Smooth muscle cell (in vitro differentiated cells): ENCODE measurements at regions not wholly inside any gene's neighbourhood (a gene's known extent, or its start where the extent isn't known, plus 50 kb on each side); places are given as distances from the start of the nearest gene placed in this dataset.

Experiments
- DNase-seq: peaks from one replicate; lab custom pipeline; 2025; ENCODE audit not compliant: unreplicated experiment; lab: John Stamatoyannopoulos, UW
- H2AFZ ChIP-seq: fragments of 200-600 bp; sonication (generic); 2 replicates; pipeline ENCODE4 v1.6.0; 2016; ENCODE audit warnings: antibody characterized with exemption, low read depth, mild to moderate bottlenecking
- H3F3A ChIP-seq: fragments of 200-600 bp; sonication (generic); 2 replicates; pipeline ENCODE4 v1.6.0; 2017; ENCODE audit warnings: antibody characterized with exemption, low read depth
- H3K27ac ChIP-seq: fragments of 200-600 bp; sonication (generic); 2 replicates; pipeline ENCODE4 v1.5.1; 2016; ENCODE audit warnings: low read depth, mild to moderate bottlenecking
- H3K27me3 ChIP-seq: fragments of 200-600 bp; sonication (generic); 2 replicates; pipeline ENCODE4 v1.6.1; 2016; ENCODE audit warnings: low read depth, mild to moderate bottlenecking
- H3K36me3 ChIP-seq: fragments of 200-600 bp; sonication (generic); 2 replicates; pipeline ENCODE4 v1.5.1; 2016; ENCODE audit warnings: low read depth
- H3K4me1 ChIP-seq: fragments of 200-600 bp; sonication (generic); 2 replicates; pipeline ENCODE4 v1.5.1; 2016; ENCODE audit warnings: low read depth
- H3K4me2 ChIP-seq: fragments of 200-600 bp; sonication (generic); 2 replicates; pipeline ENCODE4 v1.6.0; 2016; ENCODE audit warnings: mild to moderate bottlenecking
- H3K4me3 ChIP-seq: fragments of 200-600 bp; sonication (generic); 2 replicates; pipeline ENCODE4 v1.5.1; 2016; ENCODE audit warnings: mild to moderate bottlenecking
- H3K79me2 ChIP-seq: fragments of 200-600 bp; sonication (generic); 2 replicates; pipeline ENCODE4 v1.6.0; 2016; ENCODE audit warnings: low read depth, mild to moderate bottlenecking
- H3K9ac ChIP-seq: fragments of 200-600 bp; sonication (generic); 2 replicates; pipeline ENCODE4 v1.6.0; 2016; ENCODE audit warnings: low read depth
- H3K9me3 ChIP-seq: fragments of 200-600 bp; sonication (generic); replicated peaks from 2 replicates; pipeline ENCODE4 v1.5.1; 2016; ENCODE audit warnings: low read depth
- H4K20me1 ChIP-seq: fragments of 200-600 bp; sonication (generic); 2 replicates; pipeline ENCODE4 v1.6.0; 2016; ENCODE audit warnings: low read depth
- WGBS: methylation state at CpG from one replicate; pipeline ENCODE4 v1.1.7; 2016; ENCODE audit warnings: low lambda C conversion rate; 5-methylcytosine and 5-hydroxymethylcytosine counted together
- TF ChIP-seq, protein P1 (sequence below): fragments of 200-600 bp; sonication (generic); IDR thresholded peaks from 2 replicates; pipeline ENCODE4 v1.5.1; 2017; ENCODE audit warnings: borderline replicate concordance, mild to moderate bottlenecking, antibody characterized with exemption; ENCODE audit not compliant: insufficient read depth, poor library complexity, severe bottlenecking

DNA sequence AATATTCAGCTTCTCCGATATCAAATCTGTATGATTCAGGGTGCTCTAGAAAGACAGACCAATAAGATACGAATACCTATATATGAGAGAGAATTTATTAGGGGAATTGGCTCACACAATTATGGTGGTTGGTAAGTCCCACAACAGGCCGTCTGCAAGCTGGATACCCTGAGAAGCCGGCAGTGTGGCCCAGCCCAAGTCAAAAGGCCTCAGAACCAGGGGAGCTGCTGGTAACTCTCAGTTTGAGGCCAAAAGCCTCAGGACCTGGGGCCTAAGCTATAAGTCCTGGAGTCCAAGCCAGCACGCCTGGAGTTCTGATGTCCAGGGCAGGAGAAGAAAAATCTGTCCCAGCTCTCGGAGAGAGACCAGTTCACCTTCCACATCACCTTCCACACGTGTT, 318.7 kb downstream of the BRD1 start:
- Histone ChIP-seq H3K36me3 (no peaks in the 10 kb centered on the region), H2AFZ (no peak overlapping the region), H3K79me2 (no peaks in the 10 kb centered on the region), H3K9me3 (no peaks in the 10 kb centered on the region), H3K4me3 (no peak overlapping the region), H3K9ac (no peak overlapping the region), H3F3A (no peaks in the 10 kb centered on the region), H3K27ac (no peak overlapping the region), H4K20me1 (no peaks in the 10 kb centered on the region), H3K27me3 (no peaks in the 10 kb centered on the region), H3K4me2 (no peak overlapping the region), H3K4me1 (no peaks in the 10 kb centered on the region)
- DNase-seq: no peak
- 95% methylated on average over 7 of the region's 7 CpGs for WGBS
- TF ChIP-seq, protein P1, sequence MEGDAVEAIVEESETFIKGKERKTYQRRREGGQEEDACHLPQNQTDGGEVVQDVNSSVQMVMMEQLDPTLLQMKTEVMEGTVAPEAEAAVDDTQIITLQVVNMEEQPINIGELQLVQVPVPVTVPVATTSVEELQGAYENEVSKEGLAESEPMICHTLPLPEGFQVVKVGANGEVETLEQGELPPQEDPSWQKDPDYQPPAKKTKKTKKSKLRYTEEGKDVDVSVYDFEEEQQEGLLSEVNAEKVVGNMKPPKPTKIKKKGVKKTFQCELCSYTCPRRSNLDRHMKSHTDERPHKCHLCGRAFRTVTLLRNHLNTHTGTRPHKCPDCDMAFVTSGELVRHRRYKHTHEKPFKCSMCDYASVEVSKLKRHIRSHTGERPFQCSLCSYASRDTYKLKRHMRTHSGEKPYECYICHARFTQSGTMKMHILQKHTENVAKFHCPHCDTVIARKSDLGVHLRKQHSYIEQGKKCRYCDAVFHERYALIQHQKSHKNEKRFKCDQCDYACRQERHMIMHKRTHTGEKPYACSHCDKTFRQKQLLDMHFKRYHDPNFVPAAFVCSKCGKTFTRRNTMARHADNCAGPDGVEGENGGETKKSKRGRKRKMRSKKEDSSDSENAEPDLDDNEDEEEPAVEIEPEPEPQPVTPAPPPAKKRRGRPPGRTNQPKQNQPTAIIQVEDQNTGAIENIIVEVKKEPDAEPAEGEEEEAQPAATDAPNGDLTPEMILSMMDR: no peak

DNA sequence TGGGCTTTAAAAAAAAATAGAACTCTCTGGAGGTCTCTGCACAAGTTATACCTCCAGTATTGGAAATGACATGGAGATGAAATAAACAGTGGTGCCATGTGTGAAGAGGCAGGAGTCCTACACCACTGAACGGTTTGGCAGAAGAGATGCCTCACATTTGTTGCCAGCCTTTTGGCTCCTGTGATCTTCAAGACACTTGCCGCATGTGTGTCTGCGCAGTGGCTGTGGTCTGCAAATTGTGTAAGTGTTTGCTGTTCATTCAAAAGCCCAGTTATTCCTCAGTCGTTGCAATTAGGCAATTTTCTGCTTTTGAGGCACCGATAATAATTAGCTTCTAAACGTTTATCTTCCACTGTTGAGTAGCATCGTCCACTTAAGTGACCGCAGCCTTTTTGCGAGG, 319.1 kb downstream of the BRD1 start:
- no peak overlapping the region for H3K9ac ChIP-seq
- WGBS: 86% methylated on average over 9 of the region's 9 CpGs
- H3K79me2 ChIP-seq: no peaks in the 10 kb centered on the region
- TF ChIP-seq, protein P1: no peak
- no peaks in the 10 kb centered on the region for H3K4me1 ChIP-seq
- no peak overlapping the region for H3K4me3 ChIP-seq
- H3F3A ChIP-seq: no peaks in the 10 kb centered on the region
- H2AFZ ChIP-seq: no peak overlapping the region
- no peak overlapping the region for H3K4me2 ChIP-seq
- H3K36me3 ChIP-seq: no peaks in the 10 kb centered on the region
- no peaks in the 10 kb centered on the region for H3K9me3 ChIP-seq
- H4K20me1 ChIP-seq: no peaks in the 10 kb centered on the region
- DNase-seq: no peak
- H3K27ac ChIP-seq: no peak overlapping the region
- H3K27me3 ChIP-seq: no peaks in the 10 kb centered on the region

DNA sequence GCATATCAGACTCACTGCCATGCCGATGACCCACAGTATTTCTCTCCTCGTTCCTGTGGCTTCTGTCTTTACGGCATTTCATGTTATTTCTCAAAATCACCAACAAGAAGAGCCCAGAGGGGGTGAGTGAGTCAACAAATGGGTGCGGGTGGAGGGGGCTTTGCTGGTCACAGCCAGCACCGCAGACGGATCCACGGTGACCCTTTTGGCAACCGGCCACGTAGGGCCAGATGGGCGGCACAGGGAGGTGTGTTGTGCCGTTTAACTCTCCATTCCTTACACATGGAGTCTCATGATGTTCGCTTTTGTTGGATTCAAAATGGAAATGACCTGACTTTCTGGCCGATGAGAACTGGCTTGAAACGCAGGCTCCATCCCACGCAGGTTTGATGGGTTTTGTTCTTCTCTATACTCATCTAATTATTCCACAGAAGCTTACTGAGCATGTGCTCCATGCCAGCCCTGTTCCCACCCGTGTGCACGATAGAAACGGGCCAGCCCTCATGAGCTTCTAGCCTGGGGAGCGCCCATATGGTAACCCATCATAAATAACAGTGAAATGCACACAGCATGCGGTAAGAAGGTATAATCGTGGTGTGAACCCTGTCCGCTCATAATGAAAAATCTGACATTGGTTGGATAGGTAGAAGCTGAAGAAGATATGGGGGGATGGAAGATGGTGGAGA, 319.9 kb downstream of the BRD1 start:
- no peaks in the 10 kb centered on the region for H3K79me2 ChIP-seq
- no peaks in the 10 kb centered on the region for H3K36me3 ChIP-seq
- H3K9me3 ChIP-seq: no peaks in the 10 kb centered on the region
- H3K27me3 ChIP-seq: no peaks in the 10 kb centered on the region
- H3K4me3 ChIP-seq: no peak overlapping the region
- no peak overlapping the region for H3K4me2 ChIP-seq
- H3K27ac ChIP-seq: no peak overlapping the region
- WGBS: 90% methylated on average over 22 of the region's 22 CpGs
- H2AFZ ChIP-seq: no peak overlapping the region
- TF ChIP-seq, protein P1: no peak
- DNase-seq: no peak
- no peaks in the 10 kb centered on the region for H4K20me1 ChIP-seq
- H3F3A ChIP-seq: no peaks in the 10 kb centered on the region
- H3K9ac ChIP-seq: no peak overlapping the region
- no peaks in the 10 kb centered on the region for H3K4me1 ChIP-seq

DNA sequence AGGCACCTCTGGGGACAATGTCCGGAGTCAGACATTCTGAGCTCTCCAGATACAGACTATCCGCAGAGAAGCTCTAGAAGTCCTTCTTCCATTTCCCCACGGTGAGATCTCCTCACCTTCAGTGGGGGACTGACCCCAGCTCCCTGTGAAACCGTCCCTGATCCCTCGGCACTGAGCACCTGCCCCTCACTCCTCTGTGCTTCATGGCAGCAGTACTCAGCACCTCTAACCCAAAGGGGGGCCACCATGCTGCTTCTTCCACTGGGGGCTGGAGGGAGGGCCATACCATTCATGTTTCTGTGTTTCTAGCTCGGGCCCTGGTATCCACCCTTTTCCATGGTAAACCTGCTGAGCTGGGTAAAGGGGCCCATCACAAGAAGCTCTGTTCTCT, 321.7 kb downstream of the BRD1 start:
- no peak overlapping the region for H3K9ac ChIP-seq
- no peaks in the 10 kb centered on the region for H3K27me3 ChIP-seq
- TF ChIP-seq, protein P1: no peak
- DNase-seq: no peak
- no peaks in the 10 kb centered on the region for H3K4me1 ChIP-seq
- H3K9me3 ChIP-seq: no peaks in the 10 kb centered on the region
- no peaks in the 10 kb centered on the region for H4K20me1 ChIP-seq
- 92% methylated on average over 6 of the region's 6 CpGs for WGBS
- H3K27ac ChIP-seq: no peak overlapping the region
- no peak overlapping the region for H3K4me3 ChIP-seq
- no peak overlapping the region for H3K4me2 ChIP-seq
- H3K79me2 ChIP-seq: no peaks in the 10 kb centered on the region
- H3F3A ChIP-seq: no peaks in the 10 kb centered on the region
- no peak overlapping the region for H2AFZ ChIP-seq
- H3K36me3 ChIP-seq: no peaks in the 10 kb centered on the region
